ENCODE measurements at regions not wholly inside any gene's neighbourhood (a gene's known extent, or its start where the extent isn't known, plus 50 kb on each side); places are given as distances from the start of the nearest gene placed in this dataset.
A peak's percentile ranks its signal among the peaks of the same experiment; 100 is the strongest.

- intact Hi-C loops (cut with micrococcal nuclease; ENCODE audit: unreplicated experiment), result no loop called here
- Histone ChIP-seq H3K4me1 (ENCODE audit: insufficient read depth, low read length, poor library complexity, severe bottlenecking) (peaks cover 6% of the 10 kb centered on the region), H3K9me3 (ENCODE audit: low read depth, low read length, poor library complexity, severe bottlenecking) (no peaks in the 10 kb centered on the region), H3K27me3 (replicated peaks; ENCODE audit: insufficient read depth, low read depth, low read length, poor library complexity) (no peaks in the 10 kb centered on the region), H3K36me3 (ENCODE audit: insufficient read depth, low read length, poor library complexity, severe bottlenecking) (no peaks in the 10 kb centered on the region), H3K27ac (ENCODE audit: low read depth, low read length, poor library complexity, severe bottlenecking) (no peak overlapping the region), H3K4me3 (ENCODE audit: low read depth, low read length, poor library complexity, severe bottlenecking) (peak overlapping the region; percentile 51)
- ChIA-PET POLR2A (ENCODE audit: low non-redundant PET) (no interaction called here), CTCF (no interaction called here)
- no peak for DNase-seq (ENCODE audit: low spot score)
- TF ChIP-seq EZH2 (IDR thresholded peaks at IDR 0.05; ENCODE audit: borderline replicate concordance, low read depth, low read length, poor library complexity, severe bottlenecking), result no peak
- no peak for TF ChIP-seq CTCF (conservative IDR thresholded peaks at IDR 0.05; ENCODE audit: low read depth, low read length)
- no TSS peak for BruUV-seq (replicated peaks)
These were observed 247.1 kb upstream of the ANKRD55 start for GRCh38 chr5:56480078-56480704.

GRCh38 chr5:56479696-56480077 is 246.6 kb upstream of the ANKRD55 start:
- Histone ChIP-seq H3K27ac (ENCODE audit: low read depth, low read length, poor library complexity, severe bottlenecking) (no peak overlapping the region), H3K4me3 (ENCODE audit: low read depth, low read length, poor library complexity, severe bottlenecking) (no peak overlapping the region), H3K9me3 (ENCODE audit: low read depth, low read length, poor library complexity, severe bottlenecking) (no peaks in the 10 kb centered on the region), H3K27me3 (replicated peaks; ENCODE audit: insufficient read depth, low read depth, low read length, poor library complexity) (no peaks in the 10 kb centered on the region), H3K4me1 (ENCODE audit: insufficient read depth, low read length, poor library complexity, severe bottlenecking) (peaks cover 6% of the 10 kb centered on the region), H3K36me3 (ENCODE audit: insufficient read depth, low read length, poor library complexity, severe bottlenecking) (no peaks in the 10 kb centered on the region)
- BruUV-seq (replicated peaks), result no TSS peak
- CTCF ChIA-PET, result no interaction called here
- no peak for DNase-seq (ENCODE audit: low spot score)
- intact Hi-C loops (cut with micrococcal nuclease; ENCODE audit: unreplicated experiment), result no loop called here
- TF ChIP-seq EZH2 (IDR thresholded peaks at IDR 0.05; ENCODE audit: borderline replicate concordance, low read depth, low read length, poor library complexity, severe bottlenecking), result no peak
- TF ChIP-seq CTCF (conservative IDR thresholded peaks at IDR 0.05; ENCODE audit: low read depth, low read length), result no peak
- POLR2A ChIA-PET (ENCODE audit: low non-redundant PET), result no interaction called here

GRCh38 chr5:56479126-56479525 is 246.0 kb upstream of the ANKRD55 start:
- intact Hi-C loops (cut with micrococcal nuclease; ENCODE audit: unreplicated experiment), result no loop called here

More at GRCh38 chr5:56479126-56479525, 246.0 kb upstream of the ANKRD55 start:
- ChIA-PET CTCF (no interaction called here), POLR2A (ENCODE audit: low non-redundant PET) (no interaction called here)
- Histone ChIP-seq H3K9me3 (ENCODE audit: low read depth, low read length, poor library complexity, severe bottlenecking) (no peaks in the 10 kb centered on the region), H3K4me3 (ENCODE audit: low read depth, low read length, poor library complexity, severe bottlenecking) (no peak overlapping the region), H3K27ac (ENCODE audit: low read depth, low read length, poor library complexity, severe bottlenecking) (no peak overlapping the region), H3K36me3 (ENCODE audit: insufficient read depth, low read length, poor library complexity, severe bottlenecking) (no peaks in the 10 kb centered on the region), H3K4me1 (ENCODE audit: insufficient read depth, low read length, poor library complexity, severe bottlenecking) (peaks cover 6% of the 10 kb centered on the region), H3K27me3 (replicated peaks; ENCODE audit: insufficient read depth, low read depth, low read length, poor library complexity) (no peaks in the 10 kb centered on the region)
- TF ChIP-seq CTCF (conservative IDR thresholded peaks at IDR 0.05; ENCODE audit: low read depth, low read length) (no peak), EZH2 (IDR thresholded peaks at IDR 0.05; ENCODE audit: borderline replicate concordance, low read depth, low read length, poor library complexity, severe bottlenecking) (no peak)
- BruUV-seq (replicated peaks), result no TSS peak
- no peak for DNase-seq (ENCODE audit: low spot score)
